H9 (cell line): ENCODE measurements at regions not wholly inside any gene's neighbourhood (a gene's known extent, or its start where the extent isn't known, plus 50 kb on each side); places are given as distances from the start of the nearest gene placed in this dataset.

Experiments used
- DNase-seq: peaks from one replicate; pipeline ENCODE4 v3.0.0-alpha.2; 2017
- H2AFZ ChIP-seq: one replicate; pipeline ENCODE4 v1.6.1; 2013; ENCODE audit warnings: mild to moderate bottlenecking, low read length, control low read depth, moderate library complexity
- H2AK5ac ChIP-seq: 2 replicates; pipeline ENCODE4 v1.6.1; 2013; ENCODE audit warnings: low read length, control low read depth, mixed read lengths; ENCODE audit not compliant: insufficient read length
- H2BK120ac ChIP-seq: one replicate; pipeline ENCODE4 v1.6.1; 2013; ENCODE audit warnings: low read depth, mild to moderate bottlenecking, low read length, control low read depth, inconsistent platforms; ENCODE audit not compliant: poor library complexity, severe bottlenecking
- H2BK12ac ChIP-seq: 2 replicates; pipeline ENCODE4 v1.6.1; 2013; ENCODE audit warnings: low read length, control low read depth, mixed read lengths, low read depth; ENCODE audit not compliant: insufficient read length
- H2BK15ac ChIP-seq: 2 replicates; pipeline ENCODE4 v1.6.1; 2013; ENCODE audit warnings: low read depth, low read length, control low read depth
- H2BK20ac ChIP-seq: one replicate; pipeline ENCODE4 v1.6.1; 2013; ENCODE audit warnings: low read depth, mild to moderate bottlenecking, low read length, control low read depth, inconsistent platforms; ENCODE audit not compliant: poor library complexity, severe bottlenecking
- H2BK5ac ChIP-seq: 2 replicates; pipeline ENCODE4 v1.6.1; 2013; ENCODE audit warnings: low read length, control low read depth, mixed read lengths; ENCODE audit not compliant: insufficient read length
- H3K14ac ChIP-seq: 2 replicates; pipeline ENCODE4 v1.6.1; 2013; ENCODE audit warnings: low read length, control low read depth; ENCODE audit not compliant: insufficient read depth
- H3K18ac ChIP-seq: 2 replicates; pipeline ENCODE4 v1.6.1; 2013; ENCODE audit warnings: low read depth, mild to moderate bottlenecking, mixed read lengths, low read length, control low read depth; ENCODE audit not compliant: insufficient read length
- H3K23ac ChIP-seq: 2 replicates; pipeline ENCODE4 v1.6.1; 2013; ENCODE audit warnings: low read length, control low read depth, mixed read lengths, low read depth; ENCODE audit not compliant: insufficient read length
- H3K23me2 ChIP-seq: 2 replicates; pipeline ENCODE4 v1.6.1; 2013; ENCODE audit warnings: low read depth, mild to moderate bottlenecking, mixed read lengths, low read length, control low read depth; ENCODE audit not compliant: insufficient read length, poor library complexity, severe bottlenecking
- H3K27ac ChIP-seq: 2 replicates; pipeline ENCODE4 v1.5.1; 2013; ENCODE audit warnings: low read length, control low read depth, mixed read lengths, low read depth; ENCODE audit not compliant: insufficient read length
- H3K27me3 ChIP-seq: 2 replicates; pipeline ENCODE4 v1.6.1; 2013; ENCODE audit warnings: low read length, control low read depth, inconsistent platforms; ENCODE audit not compliant: insufficient read depth
- H3K4ac ChIP-seq: 2 replicates; pipeline ENCODE4 v1.6.1; 2013; ENCODE audit warnings: low read depth, mild to moderate bottlenecking, control low read depth, inconsistent platforms, low read length, moderate library complexity
- H3K4me1 ChIP-seq: 2 replicates; pipeline ENCODE4 v1.6.1; 2013; ENCODE audit warnings: low read length, control low read depth, inconsistent platforms; ENCODE audit not compliant: insufficient read depth
- H3K4me2 ChIP-seq: 2 replicates; pipeline ENCODE4 v1.6.1; 2013; ENCODE audit warnings: low read length, control low read depth, mixed read lengths; ENCODE audit not compliant: insufficient read length, insufficient read depth
- H3K56ac ChIP-seq: 2 replicates; pipeline ENCODE4 v1.6.1; 2013; ENCODE audit warnings: low read depth, mild to moderate bottlenecking, mixed read lengths, low read length, control low read depth; ENCODE audit not compliant: insufficient read length
- H3K79me1 ChIP-seq: 2 replicates; pipeline ENCODE4 v1.6.1; 2013; ENCODE audit warnings: low read depth, mild to moderate bottlenecking, moderate library complexity, low read length, control low read depth, inconsistent platforms; ENCODE audit not compliant: insufficient read depth, poor library complexity, severe bottlenecking
- H3K79me2 ChIP-seq: 2 replicates; pipeline ENCODE4 v1.6.1; 2013; ENCODE audit warnings: low read length, control low read depth, inconsistent platforms; ENCODE audit not compliant: insufficient read depth
- H3K9ac ChIP-seq: 2 replicates; pipeline ENCODE4 v1.6.1; 2013; ENCODE audit warnings: low read length, control low read depth, mixed read lengths; ENCODE audit not compliant: insufficient read length; ENCODE audit errors: extremely low read depth
- H3K9me3 ChIP-seq: one replicate; pipeline ENCODE4 v1.6.1; 2013; ENCODE audit warnings: low read depth, low read length, inconsistent platforms; ENCODE audit not compliant: control insufficient read depth
- H3T11ph ChIP-seq: one replicate; pipeline ENCODE4 v1.6.1; 2013; ENCODE audit warnings: mild to moderate bottlenecking, low read length, control low read depth, inconsistent platforms
- H4K20me1 ChIP-seq: one replicate; pipeline ENCODE4 v1.6.1; 2013; ENCODE audit not compliant: control insufficient read depth, insufficient read length, insufficient read depth
- H4K5ac ChIP-seq: 2 replicates; pipeline ENCODE4 v1.6.1; 2013; ENCODE audit warnings: low read depth, mild to moderate bottlenecking, mixed read lengths, low read length, control low read depth; ENCODE audit not compliant: insufficient read length
- H4K8ac ChIP-seq: replicated peaks from 2 replicates; pipeline ENCODE4 v1.6.1; 2013; ENCODE audit warnings: low read length, control low read depth, mixed read lengths, low read depth; ENCODE audit not compliant: insufficient read length
- H4K91ac ChIP-seq: 2 replicates; pipeline ENCODE4 v1.6.1; 2013; ENCODE audit warnings: low read depth, mild to moderate bottlenecking, moderate library complexity, mixed read lengths, low read length, control low read depth; ENCODE audit not compliant: insufficient read length
- H3K27ac Mint-ChIP-seq, 3 experiments: 2 replicates in 2 of 3; 3 replicates in 1 of 3; pipeline ENCODE4 v1.8.0; 2020 to 2021; ENCODE audit warnings: mixed read lengths in 3 of 3, mild to moderate bottlenecking in 1 of 3, moderate library complexity in 1 of 3
- H3K27me3 Mint-ChIP-seq: 2 replicates; pipeline ENCODE4 v1.8.0; 2021; ENCODE audit warnings: low read depth, mild to moderate bottlenecking, moderate library complexity, mixed read lengths
- H3K36me3 Mint-ChIP-seq, 3 experiments: 2 replicates in 2 of 3; 3 replicates in 1 of 3; pipeline ENCODE4 v1.8.0; 2020 to 2021; ENCODE audit warnings: low read depth in 3 of 3, mixed read lengths in 3 of 3; ENCODE audit not compliant: insufficient read depth in 1 of 3
- H3K4me1 Mint-ChIP-seq, 2 experiments: 2 replicates each; pipeline ENCODE4 v1.8.0; 2020; ENCODE audit warnings: mixed read lengths in 2 of 2
- H3K4me3 Mint-ChIP-seq, 2 experiments: 2 replicates in 1 of 2; 3 replicates in 1 of 2; pipeline ENCODE4 v1.8.0; 2020 to 2021; ENCODE audit warnings: mild to moderate bottlenecking in 2 of 2, mixed read lengths in 2 of 2, moderate library complexity in 1 of 2
- H3K9me3 Mint-ChIP-seq, 2 experiments: 2 replicates in 1 of 2; 3 replicates in 1 of 2; pipeline ENCODE4 v1.8.0; 2020; ENCODE audit warnings: mild to moderate bottlenecking in 2 of 2, mixed read lengths in 2 of 2, moderate library complexity in 1 of 2
- WGBS: extraction: QIAGEN DNeasy Blood & Tissue Kit; methylation state at CpG from one replicate; pipeline ENCODE4 v1.1.7; 2013; ENCODE audit warnings: missing lambda C conversion rate, low lambda C conversion rate, mixed read lengths; ENCODE audit not compliant: insufficient read length; ENCODE audit errors: extremely low coverage; 5-methylcytosine and 5-hydroxymethylcytosine counted together
- TF ChIP-seq, protein P1 (sequence below): fragments of 200-600 bp; sonication (generic); conservative IDR thresholded peaks from 3 replicates; pipeline ENCODE4 v1.8.0; 2021; ENCODE audit warnings: antibody characterized with exemption, mild to moderate bottlenecking

DNA sequence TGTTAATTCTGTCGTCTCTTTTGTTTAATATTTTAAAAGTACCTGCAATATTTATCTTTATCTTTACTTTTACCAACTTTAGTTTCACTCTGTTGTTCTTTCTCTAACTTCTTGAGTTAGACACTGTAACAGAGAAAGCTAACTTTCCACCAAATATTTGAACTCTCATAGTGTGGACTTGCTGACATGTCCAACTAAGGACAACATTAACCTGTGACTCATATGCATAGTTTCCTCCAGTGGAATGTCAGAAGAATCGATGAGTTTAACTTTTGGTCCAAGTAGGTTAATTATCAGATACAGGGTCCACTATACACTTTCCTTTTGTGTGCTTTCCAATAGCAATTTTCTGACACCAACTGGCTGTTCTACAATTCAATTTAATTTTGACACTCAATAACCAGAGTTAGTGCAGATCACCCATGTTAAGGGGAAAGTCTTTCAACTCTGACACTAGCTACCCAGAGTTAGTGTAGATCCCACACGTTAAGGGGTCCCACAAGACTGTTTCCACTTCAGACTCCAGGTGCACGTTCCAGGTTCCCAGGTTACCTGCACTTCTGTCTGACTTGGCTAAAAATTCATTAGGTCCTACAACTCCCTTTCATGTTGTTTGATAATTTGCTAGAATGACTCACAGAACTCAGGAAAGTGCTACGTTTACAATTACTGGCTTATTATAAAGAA is 559.0 kb upstream of the AMOT start:
- H4K91ac ChIP-seq, result peak overlapping the region; percentile 91
- peak overlapping the region; percentile 91 to 98 (median 95) for H3K27ac Mint-ChIP-seq
- H3K27ac ChIP-seq, result peak overlapping the region; percentile 100
- H3K9me3 Mint-ChIP-seq, result peaks cover 31 to 39% of the 10 kb centered on the region in 2 experiments
- no peaks in the 10 kb centered on the region for H3K27me3 Mint-ChIP-seq
- H3K4me1 Mint-ChIP-seq, result peaks cover 25 to 29% of the 10 kb centered on the region in 2 experiments
- no peak overlapping the region for H3K4me3 Mint-ChIP-seq
- no peaks in the 10 kb centered on the region for H3K79me2 ChIP-seq
- H3K4me2 ChIP-seq, result peak overlapping the region; percentile 33
- H4K20me1 ChIP-seq, result no peaks in the 10 kb centered on the region
- peak overlapping the region; percentile 91 for H3K56ac ChIP-seq
- no peak overlapping the region for H3K23ac ChIP-seq
- peaks cover 7% of the 10 kb centered on the region; the same call in 1 of the 2 replicates for H3K4me1 ChIP-seq
- WGBS, result no CpG with 5 or more reads among the region's 5 CpGs
- peaks cover 29 to 43% (median 35%) of the 10 kb centered on the region in 3 experiments for H3K36me3 Mint-ChIP-seq
- peak overlapping the region; percentile 91 for H2AK5ac ChIP-seq
- no peak overlapping the region for H3K9ac ChIP-seq
- peak overlapping the region; percentile 95 for H3T11ph ChIP-seq
- peak overlapping the region; percentile 98 for H2BK12ac ChIP-seq
- H3K14ac ChIP-seq, result no peak overlapping the region; the same call in 1 of the 2 replicates
- H4K8ac ChIP-seq, result peak overlapping the region; percentile 90
- no peak for DNase-seq
- H2AFZ ChIP-seq, result no peak overlapping the region
- peak overlapping the region; percentile 100 for H2BK5ac ChIP-seq
- no peaks in the 10 kb centered on the region for H3K79me1 ChIP-seq
- peak overlapping the region; percentile 69 for H2BK120ac ChIP-seq
- peak overlapping the region; percentile 60 for H3K4ac ChIP-seq
- H3K27me3 ChIP-seq, result no peaks in the 10 kb centered on the region
- H3K23me2 ChIP-seq, result no peaks in the 10 kb centered on the region
- H3K9me3 ChIP-seq, result peaks cover 13% of the 10 kb centered on the region
- no peak overlapping the region for H2BK15ac ChIP-seq
- TF ChIP-seq, protein P1, sequence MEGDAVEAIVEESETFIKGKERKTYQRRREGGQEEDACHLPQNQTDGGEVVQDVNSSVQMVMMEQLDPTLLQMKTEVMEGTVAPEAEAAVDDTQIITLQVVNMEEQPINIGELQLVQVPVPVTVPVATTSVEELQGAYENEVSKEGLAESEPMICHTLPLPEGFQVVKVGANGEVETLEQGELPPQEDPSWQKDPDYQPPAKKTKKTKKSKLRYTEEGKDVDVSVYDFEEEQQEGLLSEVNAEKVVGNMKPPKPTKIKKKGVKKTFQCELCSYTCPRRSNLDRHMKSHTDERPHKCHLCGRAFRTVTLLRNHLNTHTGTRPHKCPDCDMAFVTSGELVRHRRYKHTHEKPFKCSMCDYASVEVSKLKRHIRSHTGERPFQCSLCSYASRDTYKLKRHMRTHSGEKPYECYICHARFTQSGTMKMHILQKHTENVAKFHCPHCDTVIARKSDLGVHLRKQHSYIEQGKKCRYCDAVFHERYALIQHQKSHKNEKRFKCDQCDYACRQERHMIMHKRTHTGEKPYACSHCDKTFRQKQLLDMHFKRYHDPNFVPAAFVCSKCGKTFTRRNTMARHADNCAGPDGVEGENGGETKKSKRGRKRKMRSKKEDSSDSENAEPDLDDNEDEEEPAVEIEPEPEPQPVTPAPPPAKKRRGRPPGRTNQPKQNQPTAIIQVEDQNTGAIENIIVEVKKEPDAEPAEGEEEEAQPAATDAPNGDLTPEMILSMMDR, result no peak
- H3K18ac ChIP-seq, result peak overlapping the region; percentile 94
- H2BK20ac ChIP-seq, result peak overlapping the region; percentile 90
- H4K5ac ChIP-seq, result peak overlapping the region; percentile 93
